Mesenchymal stem cell (in vitro differentiated cells and primary cell): ENCODE measurements at regions not wholly inside any gene's neighbourhood (a gene's known extent, or its start where the extent isn't known, plus 50 kb on each side); places are given as distances from the start of the nearest gene placed in this dataset.

Experiments
- DNase-seq: peaks from one replicate; pipeline ENCODE4 v3.0.0-alpha.2; 2013
- H2AFZ ChIP-seq: one replicate; pipeline ENCODE4 v1.6.1; 2013; ENCODE audit warnings: low read depth, mild to moderate bottlenecking, control low read depth, inconsistent platforms, low read length, moderate library complexity
- H2AK5ac ChIP-seq: 2 replicates; pipeline ENCODE4 v1.6.1; 2013; ENCODE audit warnings: low read length, moderate library complexity, mild to moderate bottlenecking, inconsistent platforms; ENCODE audit not compliant: severe bottlenecking
- H2BK120ac ChIP-seq: one replicate; pipeline ENCODE4 v1.6.1; 2013; ENCODE audit warnings: low read depth, mild to moderate bottlenecking, inconsistent platforms, low read length, moderate library complexity
- H2BK12ac ChIP-seq, 2 experiments: one replicate each; pipeline ENCODE4 v1.6.1; 2013; ENCODE audit warnings: inconsistent platforms in 2 of 2, low read length in 2 of 2, mild to moderate bottlenecking in 2 of 2, moderate library complexity in 2 of 2, control low read depth in 1 of 2
- H2BK15ac ChIP-seq: one replicate; pipeline ENCODE4 v1.6.1; 2013; ENCODE audit warnings: mild to moderate bottlenecking, low read depth, inconsistent platforms; ENCODE audit not compliant: poor library complexity, severe bottlenecking
- H2BK5ac ChIP-seq: 2 replicates; pipeline ENCODE4 v1.6.1; 2013; ENCODE audit warnings: low read depth, mild to moderate bottlenecking, low read length, control low read depth, inconsistent platforms; ENCODE audit not compliant: poor library complexity, severe bottlenecking
- H3K14ac ChIP-seq, 2 experiments: one replicate each; pipeline ENCODE4 v1.6.1; 2013; ENCODE audit warnings: inconsistent platforms in 2 of 2, low read length in 2 of 2, control low read depth in 1 of 2, mild to moderate bottlenecking in 1 of 2, moderate library complexity in 1 of 2
- H3K18ac ChIP-seq, 2 experiments: one replicate each; pipeline ENCODE4 v1.6.1; 2013; ENCODE audit warnings: inconsistent platforms in 2 of 2, low read length in 2 of 2, control low read depth in 1 of 2, low read depth in 1 of 2, mild to moderate bottlenecking in 1 of 2
- H3K23ac ChIP-seq, 2 experiments: one replicate each; pipeline ENCODE4 v1.6.1; 2013; ENCODE audit warnings: inconsistent platforms in 2 of 2, low read length in 2 of 2, mild to moderate bottlenecking in 2 of 2, moderate library complexity in 2 of 2, control low read depth in 1 of 2
- H3K27ac ChIP-seq: 2 replicates; pipeline ENCODE4 v1.5.1; 2013; ENCODE audit warnings: mild to moderate bottlenecking, moderate library complexity, low read length, control low read depth, inconsistent platforms; ENCODE audit not compliant: poor library complexity, severe bottlenecking
- H3K27me3 ChIP-seq, 2 experiments: 2 replicates each; pipeline versions ENCODE4 v1.6.1 to v1.7.0; 2013; ENCODE audit warnings: low read length in 2 of 2, mild to moderate bottlenecking in 2 of 2, moderate library complexity in 2 of 2, control low read depth in 1 of 2, inconsistent platforms in 1 of 2; ENCODE audit not compliant: control insufficient read depth in 1 of 2, insufficient read depth in 1 of 2
- H3K36me3 ChIP-seq, 2 experiments: 2 replicates each; pipeline versions ENCODE4 v1.6.1 to v1.7.0; 2013; ENCODE audit warnings: low read length in 2 of 2, control low read depth in 1 of 2, inconsistent platforms in 1 of 2, low read depth in 1 of 2, mild to moderate bottlenecking in 1 of 2; ENCODE audit not compliant: insufficient read depth in 2 of 2, control insufficient read depth in 1 of 2
- H3K4ac ChIP-seq, 2 experiments: one replicate each; pipeline ENCODE4 v1.6.1; 2013; ENCODE audit warnings: inconsistent platforms in 2 of 2, low read length in 2 of 2, mild to moderate bottlenecking in 2 of 2, moderate library complexity in 2 of 2, control low read depth in 1 of 2, low read depth in 1 of 2
- H3K4me1 ChIP-seq: 2 replicates; pipeline ENCODE4 v1.6.1; 2013; ENCODE audit warnings: low read depth, low read length, control low read depth; ENCODE audit not compliant: control insufficient read depth, insufficient read depth
- H3K4me2 ChIP-seq: 2 replicates; pipeline ENCODE4 v1.6.1; 2013; ENCODE audit warnings: low read length, mild to moderate bottlenecking, inconsistent platforms; ENCODE audit not compliant: poor library complexity, severe bottlenecking
- H3K4me3 ChIP-seq, 2 experiments: 2 replicates each; pipeline versions ENCODE4 v1.5.1 to v1.7.0; 2013; ENCODE audit warnings: low read length in 2 of 2, mild to moderate bottlenecking in 2 of 2, control low read depth in 1 of 2, low read depth in 1 of 2; ENCODE audit not compliant: insufficient read depth in 1 of 2
- H3K79me1 ChIP-seq: replicated peaks from 2 replicates; pipeline ENCODE4 v1.6.1; 2013; ENCODE audit warnings: mild to moderate bottlenecking, control low read depth, low read length, inconsistent platforms; ENCODE audit not compliant: poor library complexity, severe bottlenecking
- H3K9ac ChIP-seq: 2 replicates; pipeline ENCODE4 v1.7.0; 2013; ENCODE audit warnings: mild to moderate bottlenecking, low read length, moderate library complexity
- H3K9me3 ChIP-seq: 2 replicates; pipeline ENCODE4 v1.7.0; 2013; ENCODE audit warnings: mild to moderate bottlenecking, low read length; ENCODE audit not compliant: control insufficient read depth
- H4K8ac ChIP-seq: one replicate; pipeline ENCODE4 v1.6.1; 2013; ENCODE audit warnings: inconsistent platforms, mild to moderate bottlenecking, low read length, moderate library complexity
- H4K91ac ChIP-seq: one replicate; pipeline ENCODE4 v1.6.1; 2013; ENCODE audit warnings: mild to moderate bottlenecking, low read length, inconsistent platforms
- WGBS: methylation state at CpG from one replicate; pipeline ENCODE4 v1.1.7; 2013; ENCODE audit warnings: mixed read lengths; 5-methylcytosine and 5-hydroxymethylcytosine counted together

GRCh38 chr15:98554272-98555172 lies 93.8 kb upstream of the IGF1R start:
- no peak overlapping the region for H3K9ac ChIP-seq
- peaks cover 7 to 14% of the 10 kb centered on the region in 2 experiments for H3K27me3 ChIP-seq
- no peak overlapping the region for H3K4ac ChIP-seq
- DNase-seq, result no peak
- H3K18ac ChIP-seq, result no peak overlapping the region
- H3K23ac ChIP-seq, result no peak overlapping the region
- H2AFZ ChIP-seq, result no peak overlapping the region
- 28% methylated on average over 5 of the region's 6 CpGs for whole genome bisulfite sequencing
- H2BK120ac ChIP-seq, result no peak overlapping the region
- H2AK5ac ChIP-seq, result no peak overlapping the region
- H2BK15ac ChIP-seq, result no peak overlapping the region
- no peak overlapping the region for H3K4me2 ChIP-seq
- H3K79me1 ChIP-seq, result no peaks in the 10 kb centered on the region
- H2BK12ac ChIP-seq, result no peak overlapping the region
- H3K9me3 ChIP-seq, result no peaks in the 10 kb centered on the region
- H3K27ac ChIP-seq, result no peak overlapping the region
- no peak overlapping the region for H3K4me3 ChIP-seq
- no peak overlapping the region for H4K91ac ChIP-seq
- H4K8ac ChIP-seq, result no peak overlapping the region
- no peaks in the 10 kb centered on the region for H3K4me1 ChIP-seq
- no peak overlapping the region for H2BK5ac ChIP-seq
- no peak overlapping the region for H3K14ac ChIP-seq
- H3K36me3 ChIP-seq, result no peaks in the 10 kb centered on the region

GRCh38 chr15:98555173-98555515 lies 93.2 kb upstream of the IGF1R start:
- Histone ChIP-seq H3K36me3 (no peaks in the 10 kb centered on the region), H2BK15ac (no peak overlapping the region), H4K8ac (no peak overlapping the region)

GRCh38 chr15:98556321-98556720 lies 92.0 kb upstream of the IGF1R start:
- H3K14ac ChIP-seq, result no peak overlapping the region
- no peak overlapping the region for H4K91ac ChIP-seq
- no peak overlapping the region for H4K8ac ChIP-seq
- no peak overlapping the region for H2BK15ac ChIP-seq
- H2AK5ac ChIP-seq, result no peak overlapping the region
- no peak overlapping the region for H2BK5ac ChIP-seq
- H3K27ac ChIP-seq, result no peak overlapping the region
- H3K9ac ChIP-seq, result no peak overlapping the region
- H3K4ac ChIP-seq, result no peak overlapping the region
- no peaks in the 10 kb centered on the region for H3K9me3 ChIP-seq
- no peak for DNase-seq
- H3K4me3 ChIP-seq, result no peak overlapping the region
- no peak overlapping the region for H2AFZ ChIP-seq
- H3K4me1 ChIP-seq, result no peaks in the 10 kb centered on the region
- H3K4me2 ChIP-seq, result no peak overlapping the region
- 88% methylated on average over 1 of the region's 4 CpGs for WGBS
- no peak overlapping the region for H2BK12ac ChIP-seq
- peaks cover 7 to 19% of the 10 kb centered on the region in 2 experiments for H3K27me3 ChIP-seq
- no peak overlapping the region for H3K18ac ChIP-seq
- H2BK120ac ChIP-seq, result no peak overlapping the region
- H3K36me3 ChIP-seq, result no peaks in the 10 kb centered on the region
- no peak overlapping the region for H3K23ac ChIP-seq
- no peaks in the 10 kb centered on the region for H3K79me1 ChIP-seq

More at GRCh38 chr15:98555173-98555515, 93.2 kb upstream of the IGF1R start:
- H2BK12ac ChIP-seq, result no peak overlapping the region
- H3K4me3 ChIP-seq, result no peak overlapping the region
- no peak overlapping the region for H3K23ac ChIP-seq
- no peak overlapping the region for H3K14ac ChIP-seq
- no peak overlapping the region for H2BK5ac ChIP-seq
- H2BK120ac ChIP-seq, result no peak overlapping the region
- H3K18ac ChIP-seq, result no peak overlapping the region
- H2AFZ ChIP-seq, result no peak overlapping the region
- no peak for DNase-seq
- no peak overlapping the region for H3K9ac ChIP-seq
- H3K27ac ChIP-seq, result no peak overlapping the region
- H3K4me2 ChIP-seq, result no peak overlapping the region
- no peak overlapping the region for H4K91ac ChIP-seq
- H3K27me3 ChIP-seq, result peaks cover 7 to 16% of the 10 kb centered on the region in 2 experiments
- H3K9me3 ChIP-seq, result no peaks in the 10 kb centered on the region
- H3K4ac ChIP-seq, result no peak overlapping the region
- H3K4me1 ChIP-seq, result no peaks in the 10 kb centered on the region
- H2AK5ac ChIP-seq, result no peak overlapping the region
- no peaks in the 10 kb centered on the region for H3K79me1 ChIP-seq

GRCh38 chr15:98560338-98560737 lies 88.0 kb upstream of the IGF1R start:
- DNase-seq, result no peak
- H2BK120ac ChIP-seq, result no peak overlapping the region
- peak overlapping the region; percentile 22 for H4K91ac ChIP-seq
- no peak overlapping the region for H3K14ac ChIP-seq
- H3K27me3 ChIP-seq, result peaks cover 0 to 18% of the 10 kb centered on the region in 2 experiments
- no peak overlapping the region for H3K23ac ChIP-seq
- no peak overlapping the region for H3K4me2 ChIP-seq
- H3K9me3 ChIP-seq, result no peaks in the 10 kb centered on the region
- H3K79me1 ChIP-seq, result no peaks in the 10 kb centered on the region
- H2BK12ac ChIP-seq, result no peak overlapping the region
- H3K36me3 ChIP-seq, result no peaks in the 10 kb centered on the region
- no peak overlapping the region for H3K27ac ChIP-seq
- 77% methylated on average over 5 of the region's 5 CpGs for WGBS
- no peak overlapping the region for H2AK5ac ChIP-seq
- no peak overlapping the region for H3K4ac ChIP-seq
- no peak overlapping the region for H3K9ac ChIP-seq
- no peak overlapping the region for H2BK5ac ChIP-seq
- H4K8ac ChIP-seq, result no peak overlapping the region
- H3K4me3 ChIP-seq, result no peak overlapping the region
- H2AFZ ChIP-seq, result no peak overlapping the region
- H3K4me1 ChIP-seq, result no peaks in the 10 kb centered on the region
- no peak overlapping the region for H2BK15ac ChIP-seq
- no peak overlapping the region for H3K18ac ChIP-seq
